Ishikawa (cell line): ENCODE measurements at regions not wholly inside any gene's neighbourhood (a gene's known extent, or its start where the extent isn't known, plus 50 kb on each side); places are given as distances from the start of the nearest gene placed in this dataset.

Experiments used
- CEBPB ChIP-seq: IDR thresholded peaks from 2 replicates; pipeline ENCODE4 v1.6.1; 2012
- CREB1 ChIP-seq: IDR thresholded peaks from 2 replicates; pipeline ENCODE4 v1.6.1; 2012; ENCODE audit warnings: low read depth
- EGR1 ChIP-seq: IDR thresholded peaks from 2 replicates; pipeline ENCODE4 v1.6.1; 2012
- EP300 ChIP-seq: IDR thresholded peaks from 2 replicates; pipeline ENCODE4 v1.6.1; 2012; ENCODE audit warnings: borderline replicate concordance
- FOXM1 ChIP-seq: IDR thresholded peaks from 2 replicates; pipeline ENCODE4 v1.6.1; 2012; ENCODE audit warnings: low read depth, borderline replicate concordance
- NFIC ChIP-seq: IDR thresholded peaks from 2 replicates; pipeline ENCODE4 v1.6.1; 2012
- RAD21 ChIP-seq: IDR thresholded peaks from 2 replicates; pipeline ENCODE4 v1.6.1; 2012; ENCODE audit warnings: low read depth
- REST ChIP-seq: IDR thresholded peaks from 2 replicates; pipeline ENCODE4 v1.6.1; 2012; ENCODE audit warnings: low read depth, mild to moderate bottlenecking
- TAF1 ChIP-seq: IDR thresholded peaks from 2 replicates; pipeline ENCODE4 v1.6.1; 2012; ENCODE audit warnings: low read depth, mild to moderate bottlenecking
- TCF12 ChIP-seq: IDR thresholded peaks from 2 replicates; pipeline ENCODE4 v1.6.1; 2012; ENCODE audit warnings: low read depth
- TEAD4 ChIP-seq: IDR thresholded peaks from 2 replicates; pipeline ENCODE4 v1.6.1; 2012
- USF1 ChIP-seq: IDR thresholded peaks from 2 replicates; pipeline ENCODE4 v1.6.1; 2012
- YY1 ChIP-seq: IDR thresholded peaks from 2 replicates; pipeline ENCODE4 v1.6.1; 2012; ENCODE audit warnings: low read depth
- ZBTB7A ChIP-seq: IDR thresholded peaks from 2 replicates; pipeline ENCODE4 v1.6.1; 2012; ENCODE audit warnings: low read depth
- TF ChIP-seq, protein P1 (sequence below): IDR thresholded peaks from 2 replicates; pipeline ENCODE4 v1.6.1; 2012

GRCh38 chr2:123200035-123200434, 825.1 kb upstream of the CNTNAP5 start:
- TF ChIP-seq ZBTB7A (no peak), FOXM1 (no peak), EP300 (no peak), TAF1 (no peak), EGR1 (no peak), YY1 (no peak), TEAD4 (no peak), CEBPB (no peak), NFIC (no peak), RAD21 (no peak), CREB1 (no peak), TCF12 (no peak), REST (no peak), USF1 (no peak)
- TF ChIP-seq, protein P1, sequence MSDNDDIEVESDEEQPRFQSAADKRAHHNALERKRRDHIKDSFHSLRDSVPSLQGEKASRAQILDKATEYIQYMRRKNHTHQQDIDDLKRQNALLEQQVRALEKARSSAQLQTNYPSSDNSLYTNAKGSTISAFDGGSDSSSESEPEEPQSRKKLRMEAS = no peak

DNA sequence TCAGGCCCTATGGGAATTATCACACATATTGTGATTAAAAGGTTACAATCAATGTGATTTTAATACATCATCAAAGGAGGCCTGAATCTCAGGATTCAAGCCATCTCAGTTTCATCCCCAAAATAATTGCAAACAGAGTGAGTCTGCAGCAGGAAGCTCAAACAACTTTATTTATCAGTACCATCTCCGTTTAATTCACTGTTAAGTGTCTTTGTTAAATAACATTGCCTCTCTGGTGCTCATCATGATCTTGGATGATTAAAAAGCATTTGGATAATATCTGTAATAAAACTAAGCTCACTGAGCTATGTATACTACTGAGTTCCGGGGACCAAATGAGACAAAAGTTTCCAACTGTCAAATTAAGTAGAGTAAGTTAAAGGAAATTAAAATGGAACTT, 817.8 kb upstream of the CNTNAP5 start:
- no peak for TF ChIP-seq FOXM1
- no peak for TF ChIP-seq CEBPB
- TF ChIP-seq CREB1 = no peak
- no peak for TF ChIP-seq NFIC
- TF ChIP-seq RAD21 = no peak
- TF ChIP-seq USF1 = no peak
- no peak for TF ChIP-seq TEAD4
- TF ChIP-seq TCF12 = no peak
- TF ChIP-seq ZBTB7A = no peak
- no peak for TF ChIP-seq YY1
- no peak for TF ChIP-seq EP300
- TF ChIP-seq EGR1 = no peak
- no peak for TF ChIP-seq REST
- TF ChIP-seq TAF1 = no peak
- TF ChIP-seq, protein P1 = no peak

DNA sequence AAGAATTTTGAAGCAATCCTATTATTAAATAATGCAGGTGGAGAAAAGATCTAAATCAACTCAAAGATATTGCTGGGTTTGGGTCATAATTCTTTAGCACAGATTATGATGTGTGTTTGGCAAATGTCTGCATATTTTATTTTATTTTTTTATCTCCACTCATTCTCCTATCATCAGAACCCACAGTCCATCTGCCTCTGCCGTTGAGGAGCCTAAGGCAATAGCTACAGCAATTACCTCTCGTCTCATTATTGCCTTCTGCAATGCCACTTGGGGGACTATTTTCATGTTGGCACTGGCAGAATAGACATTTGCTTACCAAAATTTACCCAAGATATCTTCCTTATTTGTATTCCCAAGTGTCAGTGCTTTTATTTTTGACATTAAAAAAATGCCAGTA, 815.9 kb upstream of the CNTNAP5 start:
- TF ChIP-seq, protein P1 = no peak
- TF ChIP-seq EP300 (no peak), CREB1 (no peak), RAD21 (no peak), TAF1 (no peak), TCF12 (no peak)

DNA sequence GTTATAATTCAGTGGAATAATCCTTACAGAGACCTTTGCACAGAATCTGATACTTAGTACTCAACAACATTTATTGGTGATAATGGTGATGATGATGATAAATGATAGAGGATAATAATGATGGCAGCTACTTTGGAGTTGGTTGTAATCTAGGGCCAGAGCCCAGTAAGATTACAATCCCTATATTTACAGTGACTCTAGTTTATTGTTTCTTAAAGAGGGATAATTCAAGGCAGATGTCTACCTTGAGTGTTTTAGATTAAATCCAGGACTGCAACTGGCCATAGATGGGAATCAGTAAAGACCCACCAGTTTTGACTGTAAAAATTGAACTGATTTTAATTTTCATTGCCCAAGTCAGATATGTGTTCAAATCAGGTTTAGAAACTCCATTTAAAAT, 813.9 kb upstream of the CNTNAP5 start:
- TF ChIP-seq TAF1 (no peak), NFIC (no peak), YY1 (no peak), ZBTB7A (no peak), CREB1 (no peak), USF1 (no peak), EGR1 (no peak), TCF12 (no peak), FOXM1 (no peak), TEAD4 (no peak), REST (no peak), RAD21 (no peak), EP300 (no peak), CEBPB (no peak)
- TF ChIP-seq, protein P1 = no peak
